Natural killer cell (primary cell): ENCODE measurements at regions not wholly inside any gene's neighbourhood (a gene's known extent, or its start where the extent isn't known, plus 50 kb on each side); places are given as distances from the start of the nearest gene placed in this dataset.

Experiments used
- ATAC-seq, 3 donors: fragments of 150-1000 bp in 2 of 3; fragments of 200-7000 bp in 1 of 3; cut with Tn5 transposase; 1 replicate in 1 of 3; 2 replicates in 2 of 3; pipeline ENCODE4 v1.10.0; 2021; ENCODE audit warnings: mild to moderate bottlenecking in 2 of 3, moderate library complexity in 2 of 3
- DNase-seq, 2 donors: peaks; one replicate each; pipeline versions ENCODE4 v3.0.0 to v3.0.0-alpha.2; 2013 to 2021; ENCODE audit warnings: mixed read lengths in 1 of 2
- H3K27ac ChIP-seq: one replicate; pipeline ENCODE4 v1.5.1; 2013; ENCODE audit warnings: mild to moderate bottlenecking, low read length
- H3K27me3 ChIP-seq: one replicate; pipeline ENCODE4 v1.6.1; 2013; ENCODE audit warnings: low read length; ENCODE audit not compliant: control insufficient read depth, insufficient read depth
- H3K36me3 ChIP-seq: one replicate; pipeline ENCODE4 v1.6.1; 2013; ENCODE audit warnings: low read length; ENCODE audit not compliant: control insufficient read depth, insufficient read depth
- H3K4me1 ChIP-seq: one replicate; pipeline ENCODE4 v1.6.1; 2013; ENCODE audit warnings: low read length; ENCODE audit not compliant: control insufficient read depth, insufficient read depth
- H3K4me3 ChIP-seq: one replicate; pipeline ENCODE4 v1.5.1; 2013; ENCODE audit warnings: low read length
- H3K9me3 ChIP-seq: one replicate; pipeline ENCODE4 v1.6.1; 2013; ENCODE audit warnings: low read length; ENCODE audit not compliant: control insufficient read depth, insufficient read depth
- H3K27ac Mint-ChIP-seq, 2 donors: one replicate each; pipeline ENCODE4 v1.8.0; 2022; ENCODE audit warnings: mild to moderate bottlenecking in 2 of 2, mixed read lengths in 2 of 2, moderate library complexity in 1 of 2
- H3K27me3 Mint-ChIP-seq, 2 donors: one replicate each; pipeline ENCODE4 v1.8.0; 2022; ENCODE audit warnings: low read depth in 2 of 2, mixed read lengths in 2 of 2
- H3K36me3 Mint-ChIP-seq: one replicate; pipeline ENCODE4 v1.8.0; 2022; ENCODE audit warnings: mixed read lengths
- H3K4me1 Mint-ChIP-seq, 2 donors: one replicate each; pipeline ENCODE4 v1.8.0; 2022; ENCODE audit warnings: mixed read lengths in 2 of 2
- H3K4me3 Mint-ChIP-seq: one replicate; pipeline ENCODE4 v1.8.0; 2022; ENCODE audit warnings: mild to moderate bottlenecking, moderate library complexity, mixed read lengths
- H3K9me3 Mint-ChIP-seq, 2 donors: one replicate each; pipeline ENCODE4 v1.8.0; 2022; ENCODE audit warnings: mixed read lengths in 2 of 2
- WGBS: methylation state at CpG from one replicate; pipeline ENCODE4 v1.1.7; 2013; ENCODE audit warnings: missing lambda C conversion rate; ENCODE audit not compliant: insufficient coverage; 5-methylcytosine and 5-hydroxymethylcytosine counted together
- intact Hi-C: fragments of 100-400 bp; cut with micrococcal nuclease; formaldehyde crosslinking; loops from one replicate; pipeline ENCODE4 v1.14.2; 2022
- TF ChIP-seq, protein P1 (sequence below): fragments of 200-600 bp; IDR thresholded peaks from one replicate; pipeline ENCODE4 v1.8.0; 2022; ENCODE audit warnings: antibody characterized with exemption

DNA sequence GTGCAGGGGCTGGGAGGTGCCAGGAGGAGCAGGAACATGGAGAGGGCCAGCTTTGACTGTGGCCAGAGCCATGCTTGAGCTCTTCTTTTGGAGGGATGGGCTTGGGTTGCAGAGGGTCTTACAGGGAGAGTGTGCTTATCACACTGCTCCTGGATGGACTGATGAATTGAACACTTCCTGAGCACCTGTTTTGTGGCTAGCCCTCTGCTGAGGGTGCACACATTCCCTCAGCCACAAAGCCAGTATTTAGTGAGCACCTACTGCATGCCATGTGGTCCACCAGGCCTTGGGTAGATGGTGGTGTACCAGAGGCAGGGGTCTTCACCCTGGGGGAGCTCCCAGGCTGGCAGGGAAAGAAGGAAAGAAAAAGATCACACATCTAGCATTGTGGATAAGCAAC, 118.9 kb downstream of the SLC25A47 start:
- ATAC-seq (no peak), DNase-seq (no peak)
- Mint-ChIP-seq H3K4me3 (no peak overlapping the region), H3K27me3 (no peaks in the 10 kb centered on the region), H3K9me3 (no peaks in the 10 kb centered on the region), H3K4me1 (peaks cover 10 to 18% of the 10 kb centered on the region in 2 donors), H3K36me3 (no peaks in the 10 kb centered on the region), H3K27ac (no peak overlapping the region)
- no peaks in the 10 kb centered on the region for H3K4me1 ChIP-seq
- TF ChIP-seq, protein P1, sequence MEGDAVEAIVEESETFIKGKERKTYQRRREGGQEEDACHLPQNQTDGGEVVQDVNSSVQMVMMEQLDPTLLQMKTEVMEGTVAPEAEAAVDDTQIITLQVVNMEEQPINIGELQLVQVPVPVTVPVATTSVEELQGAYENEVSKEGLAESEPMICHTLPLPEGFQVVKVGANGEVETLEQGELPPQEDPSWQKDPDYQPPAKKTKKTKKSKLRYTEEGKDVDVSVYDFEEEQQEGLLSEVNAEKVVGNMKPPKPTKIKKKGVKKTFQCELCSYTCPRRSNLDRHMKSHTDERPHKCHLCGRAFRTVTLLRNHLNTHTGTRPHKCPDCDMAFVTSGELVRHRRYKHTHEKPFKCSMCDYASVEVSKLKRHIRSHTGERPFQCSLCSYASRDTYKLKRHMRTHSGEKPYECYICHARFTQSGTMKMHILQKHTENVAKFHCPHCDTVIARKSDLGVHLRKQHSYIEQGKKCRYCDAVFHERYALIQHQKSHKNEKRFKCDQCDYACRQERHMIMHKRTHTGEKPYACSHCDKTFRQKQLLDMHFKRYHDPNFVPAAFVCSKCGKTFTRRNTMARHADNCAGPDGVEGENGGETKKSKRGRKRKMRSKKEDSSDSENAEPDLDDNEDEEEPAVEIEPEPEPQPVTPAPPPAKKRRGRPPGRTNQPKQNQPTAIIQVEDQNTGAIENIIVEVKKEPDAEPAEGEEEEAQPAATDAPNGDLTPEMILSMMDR = no peak
- intact Hi-C loops = no loop called here
- H3K27ac ChIP-seq = no peak overlapping the region
- no peaks in the 10 kb centered on the region for H3K27me3 ChIP-seq
- H3K4me3 ChIP-seq = no peak overlapping the region
- no peaks in the 10 kb centered on the region for H3K36me3 ChIP-seq
- no peaks in the 10 kb centered on the region for H3K9me3 ChIP-seq

DNA sequence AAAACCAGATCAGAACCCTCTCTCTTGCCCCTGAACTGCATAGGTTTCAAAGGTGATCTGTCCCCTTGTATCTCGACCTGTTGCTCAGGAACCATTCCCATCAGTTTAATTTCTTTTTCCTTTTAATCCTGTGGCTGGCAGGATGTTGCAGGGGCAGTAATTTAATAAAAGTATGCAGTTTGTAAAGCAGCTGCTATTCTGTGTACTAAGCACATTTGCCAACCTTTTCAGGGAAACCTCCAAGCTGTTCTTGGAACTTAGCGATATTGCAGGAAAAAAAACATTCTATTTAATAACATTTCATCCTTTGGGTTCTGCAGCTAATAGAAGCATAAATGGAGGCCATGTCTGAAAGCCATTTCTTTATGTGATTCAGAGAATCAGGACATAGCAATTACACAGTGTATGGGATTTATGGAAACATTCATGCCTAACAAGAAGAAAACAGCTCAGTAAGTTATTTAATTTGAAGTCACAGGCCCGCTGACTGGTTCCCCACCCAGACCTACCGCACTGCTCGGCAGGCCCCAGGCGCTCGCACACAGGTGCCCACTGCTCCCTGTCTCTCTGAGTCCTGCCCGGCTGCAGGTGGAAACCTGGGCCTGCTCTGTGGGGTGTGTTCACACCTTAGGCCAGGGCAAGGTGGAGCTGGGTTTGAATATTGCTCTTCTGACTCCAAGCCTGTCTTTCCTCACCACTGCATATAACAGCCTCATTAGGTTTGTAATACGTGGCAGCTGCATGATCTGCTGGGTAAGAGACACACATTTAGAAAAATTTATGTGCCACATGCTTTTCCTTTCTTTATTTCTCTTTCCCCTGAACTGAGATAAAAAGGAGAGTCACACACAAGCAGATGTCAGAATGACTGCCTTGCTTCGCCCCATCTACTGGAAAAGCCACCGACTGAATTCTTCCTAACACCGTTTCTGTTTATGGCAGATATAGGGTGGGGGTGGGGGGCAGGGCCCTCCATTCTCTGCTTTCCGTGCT, 119.7 kb downstream of the SLC25A47 start:
- no peak overlapping the region for H3K4me3 Mint-ChIP-seq
- TF ChIP-seq, protein P1 = no peak
- H3K36me3 Mint-ChIP-seq = no peaks in the 10 kb centered on the region
- H3K27ac Mint-ChIP-seq = no peak overlapping the region
- peak in 1 of 3 donors; percentile 39 for ATAC-seq
- WGBS = 92% methylated on average over 12 of the region's 13 CpGs
- H3K27me3 Mint-ChIP-seq = no peaks in the 10 kb centered on the region
- no peak for DNase-seq
- Histone ChIP-seq H3K27ac (no peak overlapping the region), H3K4me1 (peaks cover 6% of the 10 kb centered on the region), H3K9me3 (no peaks in the 10 kb centered on the region), H3K27me3 (no peaks in the 10 kb centered on the region), H3K36me3 (no peaks in the 10 kb centered on the region), H3K4me3 (no peak overlapping the region)
- intact Hi-C loops = no loop called here
- no peaks in the 10 kb centered on the region for H3K9me3 Mint-ChIP-seq
- peaks cover 10 to 22% of the 10 kb centered on the region in 2 donors for H3K4me1 Mint-ChIP-seq

DNA sequence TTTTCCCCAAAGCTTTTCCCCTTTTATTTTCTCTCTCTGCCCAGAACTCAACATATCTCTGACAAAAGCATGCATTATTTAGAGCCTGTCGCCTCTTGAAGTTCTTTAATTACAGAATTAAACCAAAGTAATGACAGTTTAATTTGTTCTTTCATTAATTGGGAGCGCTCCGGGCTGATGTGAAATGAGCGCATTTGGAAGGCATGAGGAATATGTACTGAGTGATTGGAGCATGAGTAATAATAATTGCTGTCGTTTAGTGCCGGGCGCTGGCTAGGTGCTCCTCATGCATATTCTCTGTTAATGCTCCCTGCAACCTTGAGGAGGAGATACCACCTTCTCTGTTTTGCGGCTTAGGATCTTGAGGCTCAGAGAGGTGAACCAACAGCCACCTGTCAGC, 120.5 kb downstream of the SLC25A47 start:
- H3K27ac Mint-ChIP-seq = no peak overlapping the region
- DNase-seq (no peak), ATAC-seq (no peak)
- H3K36me3 ChIP-seq = no peaks in the 10 kb centered on the region
- no peak overlapping the region for H3K27ac ChIP-seq
- H3K4me3 Mint-ChIP-seq = no peak overlapping the region
- WGBS = 94% methylated on average over 8 of the region's 8 CpGs
- H3K4me1 Mint-ChIP-seq = peaks cover 10 to 23% of the 10 kb centered on the region in 2 donors
- TF ChIP-seq, protein P1 = no peak
- H3K36me3 Mint-ChIP-seq = no peaks in the 10 kb centered on the region
- peaks cover 6% of the 10 kb centered on the region for H3K4me1 ChIP-seq
- no peaks in the 10 kb centered on the region for H3K9me3 ChIP-seq
- intact Hi-C loops = no loop called here
- no peaks in the 10 kb centered on the region for H3K9me3 Mint-ChIP-seq
- no peak overlapping the region for H3K4me3 ChIP-seq
- H3K27me3 ChIP-seq = no peaks in the 10 kb centered on the region
- H3K27me3 Mint-ChIP-seq = no peaks in the 10 kb centered on the region
